Mesodermal cell (in vitro differentiated cells): ENCODE measurements at regions not wholly inside any gene's neighbourhood (a gene's known extent, or its start where the extent isn't known, plus 50 kb on each side); places are given as distances from the start of the nearest gene placed in this dataset.
"Not testable (repeated sequence)": the region's sequence is repeated elsewhere in the genome, so short reads cannot be mapped to it uniquely, and the experiment has no call there.

Experiments
- H3K27ac ChIP-seq: 2 replicates; pipeline ENCODE4 v1.7.0; 2013; ENCODE audit warnings: mild to moderate bottlenecking, low read depth, low read length, moderate library complexity; ENCODE audit not compliant: severe bottlenecking
- H3K36me3 ChIP-seq: 2 replicates; pipeline ENCODE4 v1.7.1; 2013; ENCODE audit warnings: mild to moderate bottlenecking, low read length, moderate library complexity; ENCODE audit not compliant: control insufficient read depth, insufficient read depth
- H3K4me1 ChIP-seq: one replicate; pipeline ENCODE4 v1.7.1; 2013; ENCODE audit warnings: mild to moderate bottlenecking, low read length; ENCODE audit not compliant: insufficient read depth, control insufficient read depth, poor library complexity, severe bottlenecking
- H3K4me3 ChIP-seq: 2 replicates; pipeline ENCODE4 v1.7.0; 2013; ENCODE audit warnings: low read length, control low read depth, mild to moderate bottlenecking; ENCODE audit not compliant: insufficient read depth, poor library complexity, severe bottlenecking; ENCODE audit errors: extremely low read depth
- H3K9me3 ChIP-seq: 2 replicates; pipeline ENCODE4 v1.7.1; 2013; ENCODE audit warnings: mild to moderate bottlenecking, low read length, moderate library complexity; ENCODE audit not compliant: control insufficient read depth
- WGBS, 2 experiments: methylation state at CpG; one replicate each; pipeline ENCODE4 v1.1.5; 2013; ENCODE audit warnings: missing lambda C conversion rate in 2 of 2; ENCODE audit not compliant: insufficient coverage in 2 of 2; 5-methylcytosine and 5-hydroxymethylcytosine counted together

DNA sequence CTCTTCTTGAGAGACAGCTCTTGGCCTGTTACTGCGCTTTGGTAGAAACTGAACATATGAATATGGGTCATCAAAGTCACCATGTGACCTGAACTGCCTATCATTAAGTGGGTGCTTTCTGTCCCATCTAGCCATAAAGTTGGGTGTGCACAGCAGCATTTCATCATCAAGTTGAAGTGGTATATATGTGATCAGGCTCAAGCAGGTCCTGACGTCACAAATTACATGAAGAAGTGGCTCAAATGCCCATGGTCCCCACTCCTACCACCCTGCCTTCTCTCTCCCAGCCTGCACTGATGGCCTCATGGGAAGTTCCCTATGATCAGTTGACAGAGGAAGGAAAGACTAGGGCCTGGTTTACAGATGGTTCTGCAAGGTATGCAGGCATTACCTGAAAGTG is 308.8 kb upstream of the MGAT4C start:
- H3K4me1 ChIP-seq, result no peaks in the 10 kb centered on the region
- H3K36me3 ChIP-seq, result no peaks in the 10 kb centered on the region
- 100% methylated on average over 1 of the region's 2 CpGs; no CpG with 5 or more reads in 1 of the 2 experiments for WGBS, 2 experiments
- H3K4me3 ChIP-seq, result no peak overlapping the region
- no peak overlapping the region for H3K27ac ChIP-seq
- H3K9me3 ChIP-seq, result peaks cover 4% of the 10 kb centered on the region

DNA sequence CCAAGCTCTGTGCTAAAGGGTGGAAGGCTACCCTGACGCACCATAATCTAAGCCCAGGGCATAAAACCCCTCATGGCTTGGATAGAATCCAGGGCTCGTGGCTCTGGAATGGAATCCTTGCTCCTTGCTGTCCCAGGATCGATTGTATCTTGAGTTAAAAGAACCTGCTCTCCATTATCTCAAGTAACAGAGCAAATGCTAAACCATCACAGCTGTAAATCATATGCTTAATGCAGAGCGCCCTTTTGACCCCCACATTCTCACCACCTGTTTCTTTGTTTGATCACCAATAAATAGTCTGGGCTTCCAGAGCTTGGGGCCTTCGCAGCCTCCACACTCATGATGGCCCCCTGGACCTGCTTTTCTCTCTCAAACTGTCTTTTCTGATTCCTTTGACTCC is 299.3 kb upstream of the MGAT4C start:
- not testable (repeated sequence) for H3K9me3 ChIP-seq, H3K36me3 ChIP-seq, H3K27ac ChIP-seq, H3K4me1 ChIP-seq, H3K4me3 ChIP-seq
- 82 to 96% methylated on average over 4 to 5 of the region's 5 CpGs for WGBS, 2 experiments

DNA sequence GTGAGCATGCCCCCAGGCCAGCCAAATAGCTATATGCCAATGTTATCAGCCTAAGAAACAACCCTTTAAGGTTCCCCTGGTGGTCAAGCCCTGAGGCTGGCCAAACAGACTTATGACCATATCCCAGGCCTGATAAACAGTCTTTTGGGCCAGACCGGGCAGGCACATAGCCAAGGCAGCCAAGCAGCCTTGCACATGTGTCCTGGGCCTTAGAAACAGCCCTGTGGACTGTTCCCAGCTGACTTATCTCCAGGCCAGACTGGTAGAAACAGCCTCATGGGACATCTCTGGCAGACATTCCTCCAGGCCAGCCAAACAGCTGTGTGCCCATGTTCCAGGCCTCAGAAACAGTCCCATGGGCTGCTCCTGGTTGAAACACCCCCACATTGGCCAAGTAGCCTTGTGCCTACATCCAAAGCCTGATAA is 295.0 kb upstream of the MGAT4C start:
- Histone ChIP-seq H3K9me3 (no peaks in the 10 kb centered on the region), H3K36me3 (no peaks in the 10 kb centered on the region), H3K27ac (no peak overlapping the region), H3K4me3 (no peak overlapping the region), H3K4me1 (no peaks in the 10 kb centered on the region)
- WGBS, 2 experiments, result 56 to 100% methylated on average over 1 of the region's 1 CpG

DNA sequence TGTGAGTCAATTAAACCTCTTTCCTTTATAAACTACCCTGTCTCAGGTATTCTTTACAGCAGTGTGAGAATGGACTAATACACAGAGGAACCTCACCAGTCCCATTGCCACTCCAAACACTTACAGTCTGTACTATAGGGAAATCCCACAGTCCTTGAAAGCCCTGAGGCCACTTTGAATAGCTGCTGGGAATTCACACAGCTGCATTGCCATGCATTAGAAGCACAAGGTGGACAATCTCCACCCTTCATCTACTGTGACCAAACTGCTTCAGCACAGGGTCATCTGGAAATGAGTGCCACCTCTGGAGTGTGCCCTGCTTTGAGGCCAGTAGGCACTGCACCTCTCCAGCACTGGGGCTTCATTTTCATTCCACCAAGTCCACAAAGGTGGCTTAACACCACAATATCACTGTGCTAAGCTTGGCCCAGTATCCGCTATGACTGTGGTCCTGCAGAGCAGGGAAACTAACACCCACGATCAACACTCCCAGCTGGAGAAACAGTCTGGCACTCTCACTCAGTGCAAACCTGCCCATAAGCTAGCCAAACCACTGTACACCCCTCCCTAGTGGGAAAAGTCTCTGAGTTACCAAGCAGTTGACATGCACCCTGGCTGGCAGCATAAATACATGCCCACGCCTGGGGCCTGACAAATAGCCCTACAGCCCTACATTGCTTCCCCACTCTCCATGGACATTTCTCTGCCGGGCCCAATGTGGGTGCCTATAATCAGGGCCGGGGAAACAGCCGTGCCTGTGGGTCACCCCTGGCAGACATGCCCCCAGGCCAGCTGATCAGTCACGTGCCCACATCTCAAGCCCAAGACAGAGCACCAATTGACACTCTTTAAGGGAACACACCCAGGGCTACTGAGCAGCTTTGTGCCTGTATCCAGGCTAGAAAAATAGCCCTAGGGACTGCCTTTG is 294.3 kb upstream of the MGAT4C start:
- H3K9me3 ChIP-seq, result no peaks in the 10 kb centered on the region
- no peaks in the 10 kb centered on the region for H3K36me3 ChIP-seq
- no peak overlapping the region for H3K27ac ChIP-seq
- H3K4me3 ChIP-seq, result no peak overlapping the region
- H3K4me1 ChIP-seq, result no peaks in the 10 kb centered on the region
- WGBS, 2 experiments, result 80 to 88% methylated on average over 1 to 7 of the region's 7 CpGs

DNA sequence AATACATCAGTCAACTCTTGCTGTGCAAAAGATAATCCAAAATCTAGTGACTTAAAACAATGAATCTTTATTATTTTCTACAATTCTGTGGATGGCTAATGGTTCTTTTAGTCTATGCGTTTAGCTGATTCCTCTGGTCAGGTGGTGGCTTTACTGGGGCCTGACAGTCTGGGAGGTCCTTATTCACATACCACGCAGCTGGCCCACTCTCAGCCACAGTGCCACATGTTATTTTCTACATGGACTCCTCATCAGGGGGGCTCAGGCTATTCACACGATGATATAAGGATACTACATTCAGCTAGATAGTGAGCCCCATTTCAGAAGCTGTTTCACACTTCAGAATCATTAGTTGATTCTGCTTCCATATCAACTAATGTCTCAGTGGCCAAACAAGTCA is 287.5 kb upstream of the MGAT4C start:
- Histone ChIP-seq H3K4me1 (no peaks in the 10 kb centered on the region), H3K4me3 (no peak overlapping the region), H3K36me3 (no peaks in the 10 kb centered on the region), H3K27ac (no peak overlapping the region), H3K9me3 (no peaks in the 10 kb centered on the region)
- WGBS, 2 experiments, result 50% methylated on average over 2 of the region's 3 CpGs; no CpG with 5 or more reads in 1 of the 2 experiments

DNA sequence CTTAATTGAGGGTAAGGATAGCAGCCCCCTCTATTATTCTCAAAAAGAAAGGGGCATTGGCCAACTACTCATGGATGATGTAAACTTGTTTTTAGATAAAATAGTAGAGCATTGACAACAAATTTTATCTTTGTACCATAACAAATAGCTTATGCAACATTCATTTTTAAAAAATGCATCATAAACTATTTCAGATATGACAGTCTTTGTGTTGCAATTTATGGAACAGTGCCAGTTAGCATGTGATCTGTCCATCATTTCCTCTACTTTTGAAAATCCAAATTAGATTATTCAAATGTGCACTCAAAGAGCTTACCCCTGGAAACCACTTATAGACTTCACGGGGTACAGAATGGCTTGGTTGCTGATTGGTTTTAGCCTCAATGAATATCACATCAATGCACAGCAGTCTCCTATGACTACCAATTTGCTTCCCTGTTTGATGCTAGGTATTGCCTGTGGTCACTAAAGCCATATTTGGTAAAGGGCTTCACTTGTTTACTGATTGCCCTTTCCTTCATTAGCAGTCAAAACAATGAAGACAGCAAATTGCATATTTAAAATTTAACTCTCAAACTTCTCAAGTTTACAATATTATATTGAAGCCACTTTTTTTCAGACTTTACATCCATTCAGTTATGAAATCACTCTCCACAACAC is 274.9 kb upstream of the MGAT4C start:
- 100% methylated on average over 1 of the region's 1 CpG; no CpG with 5 or more reads in 1 of the 2 experiments for WGBS, 2 experiments

DNA sequence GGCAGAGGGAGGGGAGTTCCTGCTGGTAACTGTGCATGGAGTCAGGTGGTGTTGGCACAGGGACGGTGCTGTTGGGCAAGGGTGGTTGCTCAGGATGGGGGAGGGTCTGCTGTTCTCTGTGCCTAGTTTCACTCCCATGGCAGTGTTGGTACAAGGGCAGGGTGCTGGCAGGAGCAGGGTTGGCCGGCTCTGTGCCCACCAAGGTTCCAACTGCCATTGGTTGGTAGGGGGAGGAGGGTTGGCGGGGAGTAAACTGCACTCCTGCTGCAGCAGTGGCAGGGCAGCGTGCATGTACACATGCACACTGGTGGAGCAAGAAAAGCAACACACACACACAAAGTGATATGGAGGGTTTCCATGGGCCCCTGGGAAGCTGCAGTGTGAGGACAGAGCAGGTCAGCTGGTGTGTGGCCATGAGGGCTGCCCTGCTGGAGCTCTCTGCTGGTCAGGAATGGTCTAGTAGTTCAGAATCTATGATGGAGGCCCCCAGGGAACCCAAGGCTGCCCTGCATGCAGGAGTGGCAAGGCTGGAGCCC is 269.9 kb upstream of the MGAT4C start:
- Histone ChIP-seq H3K4me3 (no peak overlapping the region), H3K36me3 (no peaks in the 10 kb centered on the region), H3K9me3 (peaks cover 11% of the 10 kb centered on the region), H3K4me1 (no peaks in the 10 kb centered on the region), H3K27ac (no peak overlapping the region)
- 67 to 86% methylated on average over 1 of the region's 4 CpGs for WGBS, 2 experiments

More for the DNA sequence above, 274.9 kb upstream of the MGAT4C start:
- Histone ChIP-seq H3K4me1 (no peaks in the 10 kb centered on the region), H3K36me3 (no peaks in the 10 kb centered on the region), H3K4me3 (no peak overlapping the region), H3K9me3 (no peaks in the 10 kb centered on the region), H3K27ac (no peak overlapping the region)

DNA sequence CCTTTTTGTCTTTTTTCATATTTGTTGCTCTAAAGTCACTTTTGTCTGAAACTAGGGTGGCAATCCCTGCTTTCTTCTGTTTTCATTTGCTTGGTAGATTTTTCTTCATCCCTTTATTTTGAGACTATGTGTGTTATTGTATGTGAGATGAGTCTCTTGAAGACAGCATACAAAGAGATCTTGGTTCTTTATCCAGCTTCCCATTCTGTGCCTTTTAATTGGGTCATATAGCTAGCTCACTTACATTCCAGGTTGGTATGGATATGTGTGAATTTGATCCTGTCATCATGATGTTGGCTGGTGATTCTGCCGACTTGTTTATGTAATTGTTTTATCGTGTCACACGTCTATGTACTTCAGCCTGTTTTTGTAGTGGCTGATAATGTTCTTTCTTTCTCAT is 267.7 kb upstream of the MGAT4C start:
- 100% methylated on average over 1 of the region's 3 CpGs; no CpG with 5 or more reads in 1 of the 2 experiments for WGBS, 2 experiments
- Histone ChIP-seq H3K27ac (no peak overlapping the region), H3K4me1 (no peaks in the 10 kb centered on the region), H3K9me3 (peaks cover 11% of the 10 kb centered on the region), H3K4me3 (no peak overlapping the region), H3K36me3 (no peaks in the 10 kb centered on the region)

DNA sequence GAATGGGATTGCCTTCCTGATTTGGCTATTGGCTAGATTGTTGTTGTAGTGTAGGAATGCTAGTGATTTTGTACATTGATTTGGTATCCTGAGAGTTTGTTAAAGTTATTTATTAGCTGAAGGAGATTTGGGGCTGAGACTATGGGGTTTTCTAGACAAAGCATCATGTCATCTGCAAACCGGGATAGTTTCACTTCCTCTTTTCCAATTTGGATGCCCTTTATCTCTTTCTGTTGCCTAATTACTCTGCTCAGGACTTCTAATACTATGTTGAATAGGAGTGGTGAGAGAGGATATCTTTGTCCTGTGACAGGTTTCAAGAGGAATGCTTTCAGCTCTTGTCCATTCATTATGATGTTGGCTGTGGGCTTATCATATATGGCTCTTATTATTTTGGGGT is 265.7 kb upstream of the MGAT4C start:
- WGBS, 2 experiments, result 86% methylated on average over 1 of the region's 1 CpG; no CpG with 5 or more reads in 1 of the 2 experiments
- Histone ChIP-seq H3K4me3 (no peak overlapping the region), H3K9me3 (peaks cover 11% of the 10 kb centered on the region), H3K27ac (no peak overlapping the region), H3K36me3 (no peaks in the 10 kb centered on the region), H3K4me1 (no peaks in the 10 kb centered on the region)

DNA sequence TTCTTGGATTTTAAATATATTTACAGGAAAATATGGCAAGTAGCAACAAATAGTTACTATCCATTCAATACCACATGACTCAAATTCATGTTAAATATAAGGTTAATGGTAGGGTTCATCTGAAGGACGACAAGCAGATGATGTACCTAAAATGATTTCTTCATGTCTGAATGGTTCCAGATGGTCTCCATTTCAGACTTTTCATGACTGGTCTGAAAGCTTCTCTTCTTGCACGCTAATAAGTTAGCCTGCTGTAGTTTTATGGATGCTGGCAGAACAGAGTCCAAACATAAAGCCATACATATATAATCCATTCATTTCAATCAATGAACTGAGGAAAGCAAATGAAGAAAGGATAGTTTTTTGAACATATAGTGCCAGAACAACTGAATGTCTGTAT is 257.0 kb upstream of the MGAT4C start:
- Histone ChIP-seq H3K9me3 (no peaks in the 10 kb centered on the region), H3K4me3 (no peak overlapping the region), H3K4me1 (no peaks in the 10 kb centered on the region), H3K27ac (no peak overlapping the region), H3K36me3 (no peaks in the 10 kb centered on the region)
- WGBS, 2 experiments, result 100% methylated on average over 1 of the region's 2 CpGs
